Mesothelial cell of epicardium (in vitro differentiated cells): ENCODE measurements at regions not wholly inside any gene's neighbourhood (a gene's known extent, or its start where the extent isn't known, plus 50 kb on each side); places are given as distances from the start of the nearest gene placed in this dataset.

Source experiments
- DNase-seq, 2 experiments: peaks; one replicate each; pipeline ENCODE4 v3.0.0; 2021; ENCODE audit warnings: low spot score in 2 of 2; ENCODE audit not compliant: unreplicated experiment in 2 of 2
- H3K27ac Mint-ChIP-seq: 2 replicates; pipeline ENCODE4 v1.8.0; 2021; ENCODE audit warnings: mixed read lengths
- H3K27me3 Mint-ChIP-seq: 2 replicates; pipeline ENCODE4 v1.8.0; 2021; ENCODE audit warnings: low read depth, mixed read lengths
- H3K36me3 Mint-ChIP-seq: 2 replicates; pipeline ENCODE4 v1.8.0; 2021; ENCODE audit warnings: mixed read lengths
- H3K4me1 Mint-ChIP-seq: 2 replicates; pipeline ENCODE4 v1.8.0; 2021; ENCODE audit warnings: mixed read lengths
- H3K4me3 Mint-ChIP-seq: 2 replicates; pipeline ENCODE4 v1.8.0; 2021; ENCODE audit warnings: mild to moderate bottlenecking, moderate library complexity, mixed read lengths
- H3K9me3 Mint-ChIP-seq: 2 replicates; pipeline ENCODE4 v1.8.0; 2021; ENCODE audit warnings: mixed read lengths
- TF ChIP-seq, protein P1 (sequence below): fragments of 200-600 bp; sonication (generic); IDR thresholded peaks from one replicate; pipeline ENCODE4 v1.5.0; 2021; ENCODE audit warnings: antibody characterized with exemption; ENCODE audit not compliant: unreplicated experiment

DNA sequence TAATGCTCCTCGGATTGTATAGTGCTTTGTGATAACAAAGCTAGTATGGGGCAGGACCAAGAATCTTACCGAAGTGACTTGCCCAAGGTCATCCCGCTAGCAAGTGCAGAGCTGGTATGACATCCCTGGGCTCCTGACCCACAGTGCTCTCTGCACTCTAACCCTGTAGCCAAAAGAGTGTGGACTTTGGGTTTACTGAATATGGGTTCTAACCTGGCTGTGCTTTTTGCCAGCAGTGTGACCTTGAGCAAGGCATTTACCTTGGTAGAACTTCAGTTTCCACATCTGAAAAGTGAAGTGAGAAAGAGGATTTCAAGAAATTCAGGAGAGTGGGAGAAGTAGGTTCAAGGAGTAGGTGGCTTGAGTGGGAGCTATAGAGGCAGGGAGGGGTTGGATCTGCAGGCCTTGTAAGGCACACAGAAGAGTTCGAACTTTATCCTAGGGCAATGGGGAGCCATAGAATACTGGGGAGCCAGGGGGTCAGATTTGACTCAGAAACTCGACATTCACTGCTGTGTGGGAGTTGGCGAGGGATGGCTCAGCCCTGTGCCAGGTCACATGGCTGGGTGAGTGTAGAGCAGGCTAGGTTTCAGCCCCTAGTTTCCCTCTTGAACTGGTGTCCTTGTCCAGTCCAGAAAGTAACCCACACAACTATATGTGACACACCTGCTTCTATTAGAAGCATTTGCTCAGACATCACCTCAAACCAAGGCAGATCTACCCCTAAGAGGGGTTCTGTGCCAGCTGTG lies 91.9 kb downstream of the RPLP1 start:
- DNase-seq, result no peak
- H3K4me1 Mint-ChIP-seq, result no peaks in the 10 kb centered on the region
- no peaks in the 10 kb centered on the region for H3K9me3 Mint-ChIP-seq
- TF ChIP-seq, protein P1, sequence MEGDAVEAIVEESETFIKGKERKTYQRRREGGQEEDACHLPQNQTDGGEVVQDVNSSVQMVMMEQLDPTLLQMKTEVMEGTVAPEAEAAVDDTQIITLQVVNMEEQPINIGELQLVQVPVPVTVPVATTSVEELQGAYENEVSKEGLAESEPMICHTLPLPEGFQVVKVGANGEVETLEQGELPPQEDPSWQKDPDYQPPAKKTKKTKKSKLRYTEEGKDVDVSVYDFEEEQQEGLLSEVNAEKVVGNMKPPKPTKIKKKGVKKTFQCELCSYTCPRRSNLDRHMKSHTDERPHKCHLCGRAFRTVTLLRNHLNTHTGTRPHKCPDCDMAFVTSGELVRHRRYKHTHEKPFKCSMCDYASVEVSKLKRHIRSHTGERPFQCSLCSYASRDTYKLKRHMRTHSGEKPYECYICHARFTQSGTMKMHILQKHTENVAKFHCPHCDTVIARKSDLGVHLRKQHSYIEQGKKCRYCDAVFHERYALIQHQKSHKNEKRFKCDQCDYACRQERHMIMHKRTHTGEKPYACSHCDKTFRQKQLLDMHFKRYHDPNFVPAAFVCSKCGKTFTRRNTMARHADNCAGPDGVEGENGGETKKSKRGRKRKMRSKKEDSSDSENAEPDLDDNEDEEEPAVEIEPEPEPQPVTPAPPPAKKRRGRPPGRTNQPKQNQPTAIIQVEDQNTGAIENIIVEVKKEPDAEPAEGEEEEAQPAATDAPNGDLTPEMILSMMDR, result no peak
- H3K27ac Mint-ChIP-seq, result no peak overlapping the region
- no peaks in the 10 kb centered on the region for H3K36me3 Mint-ChIP-seq
- no peak overlapping the region for H3K4me3 Mint-ChIP-seq
- peaks cover 47% of the 10 kb centered on the region for H3K27me3 Mint-ChIP-seq

GRCh38 chr15:69546182-69546581 lies 93.6 kb downstream of the RPLP1 start:
- H3K9me3 Mint-ChIP-seq, result peaks cover 6% of the 10 kb centered on the region
- TF ChIP-seq, protein P1, result no peak

DNA sequence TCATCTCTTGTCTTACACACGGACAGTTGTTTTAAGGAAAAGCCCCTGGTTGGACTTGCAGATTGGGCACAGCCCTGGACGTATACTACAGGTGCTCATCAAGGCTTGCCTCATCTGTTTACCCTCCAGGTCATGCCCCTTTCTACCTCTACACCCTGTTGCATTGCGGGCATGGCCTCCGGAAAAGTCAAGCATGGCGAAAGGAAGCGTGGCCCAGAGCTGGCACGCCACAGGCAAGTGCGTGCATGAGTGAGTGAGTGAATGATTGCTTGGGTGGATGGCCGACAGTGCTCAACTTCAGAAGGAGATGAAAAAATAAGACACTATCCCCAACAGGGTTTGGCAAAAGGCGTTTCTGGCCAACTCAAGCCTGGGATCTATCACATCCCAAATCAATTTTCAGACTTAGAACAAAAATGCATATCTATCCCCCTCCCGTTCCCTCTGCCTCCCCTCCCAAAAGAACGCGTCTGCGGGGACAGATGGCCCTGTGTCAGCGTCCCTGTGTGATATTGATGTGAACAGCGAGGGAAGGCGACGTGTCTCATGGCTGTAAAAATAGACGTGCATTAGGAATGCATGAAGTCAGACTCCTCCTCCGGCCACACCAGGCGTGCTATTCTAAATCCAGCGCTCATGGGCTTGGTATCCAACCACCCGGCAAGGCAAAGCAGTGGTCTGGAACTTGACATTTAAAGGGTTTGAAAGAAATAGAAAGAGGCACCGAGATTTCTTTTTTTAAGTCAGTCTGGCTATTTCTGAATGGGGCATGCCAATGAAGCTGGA lies 96.0 kb downstream of the RPLP1 start:
- TF ChIP-seq, protein P1, result no peak
- Mint-ChIP-seq H3K4me3 (no peak overlapping the region), H3K9me3 (peaks cover 22% of the 10 kb centered on the region), H3K4me1 (no peaks in the 10 kb centered on the region), H3K27ac (no peak overlapping the region), H3K27me3 (peaks cover 35% of the 10 kb centered on the region), H3K36me3 (no peaks in the 10 kb centered on the region)
- no peak for DNase-seq

More at GRCh38 chr15:69546182-69546581, 93.6 kb downstream of the RPLP1 start:
- Mint-ChIP-seq H3K27me3 (peaks cover 47% of the 10 kb centered on the region), H3K27ac (no peak overlapping the region), H3K4me1 (no peaks in the 10 kb centered on the region), H3K36me3 (no peaks in the 10 kb centered on the region), H3K4me3 (no peak overlapping the region)
- no peak for DNase-seq

- Mint-ChIP-seq H3K36me3 (no peaks in the 10 kb centered on the region), H3K27ac (no peak overlapping the region), H3K4me1 (no peaks in the 10 kb centered on the region), H3K9me3 (peaks cover 22% of the 10 kb centered on the region), H3K27me3 (peaks cover 21% of the 10 kb centered on the region), H3K4me3 (no peak overlapping the region)
- TF ChIP-seq, protein P1, result no peak
- DNase-seq, result no peak
Measured at GRCh38 chr15:69551391-69552056, 98.9 kb downstream of the RPLP1 start.

DNA sequence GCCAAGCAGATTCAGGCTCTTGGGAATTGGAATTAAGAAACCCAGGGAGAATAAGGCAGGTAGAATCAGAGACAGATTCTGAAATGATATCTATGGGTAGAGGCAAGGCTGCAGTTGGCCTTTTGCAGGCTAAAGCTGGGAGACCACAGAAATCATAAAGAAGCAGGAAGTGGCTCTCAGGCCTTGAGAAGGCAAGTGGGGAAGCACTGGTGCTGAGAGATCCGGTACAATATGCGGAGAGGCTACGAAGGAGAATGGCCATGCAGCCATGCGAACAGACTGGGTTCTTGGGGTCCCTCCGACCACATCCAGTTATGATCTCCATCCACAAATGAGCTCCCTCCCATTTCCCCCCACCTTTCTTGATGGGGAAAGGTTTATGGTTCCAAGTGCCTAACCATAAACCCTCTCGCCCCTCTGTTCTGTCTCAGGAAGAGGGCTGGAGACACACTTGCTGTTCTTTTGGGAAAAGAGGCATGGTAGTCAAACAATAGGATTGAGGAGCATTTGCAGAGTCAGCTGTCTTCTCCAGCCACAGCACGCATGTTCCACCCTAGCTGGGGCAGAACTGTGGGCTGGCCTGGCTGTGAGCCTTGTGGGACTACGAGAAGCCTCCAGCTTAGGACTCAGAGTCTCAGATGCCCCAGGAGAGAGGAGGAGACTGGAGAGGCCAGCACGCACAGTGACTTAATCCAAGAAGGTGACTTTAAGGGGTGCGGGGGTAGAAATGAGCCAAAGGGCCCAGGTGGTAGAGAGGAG lies 99.6 kb downstream of the RPLP1 start:
- Mint-ChIP-seq H3K9me3 (peaks cover 22% of the 10 kb centered on the region), H3K27ac (no peak overlapping the region), H3K36me3 (no peaks in the 10 kb centered on the region), H3K4me1 (peaks cover 5% of the 10 kb centered on the region), H3K4me3 (no peak overlapping the region), H3K27me3 (peaks cover 20% of the 10 kb centered on the region)
- no peak for DNase-seq
- TF ChIP-seq, protein P1, result no peak
